HG02571 (cell line): ENCODE measurements at regions not wholly inside any gene's neighbourhood (a gene's known extent, or its start where the extent isn't known, plus 50 kb on each side); places are given as distances from the start of the nearest gene placed in this dataset.

Source experiments
- ATAC-seq: cut with Tn5 transposase; IDR thresholded peaks from one replicate; pipeline ENCODE4 v1.9.1; 2021; ENCODE audit warnings: mild to moderate bottlenecking, moderate library complexity; ENCODE audit not compliant: unreplicated experiment

DNA sequence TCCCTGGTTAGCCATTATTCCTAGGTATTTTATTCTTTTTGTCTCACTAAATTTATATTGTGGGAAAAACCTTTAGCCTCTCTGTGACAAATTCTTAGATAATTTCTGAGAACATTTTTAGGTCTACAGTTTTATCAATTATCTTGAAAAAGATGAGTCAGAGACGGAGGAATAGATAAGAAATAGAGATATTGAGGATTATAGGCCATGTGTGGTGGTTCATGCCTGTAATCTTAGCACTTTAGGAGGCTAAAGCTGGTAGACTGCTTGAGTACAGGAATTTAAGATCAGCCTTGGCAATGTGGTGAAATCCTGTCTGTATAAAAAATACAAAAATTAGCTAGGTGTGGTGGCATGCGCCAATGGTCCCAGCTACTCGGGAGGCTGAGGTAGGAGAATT is 960.2 kb downstream of the SQOR start:
- ATAC-seq: no peak

DNA sequence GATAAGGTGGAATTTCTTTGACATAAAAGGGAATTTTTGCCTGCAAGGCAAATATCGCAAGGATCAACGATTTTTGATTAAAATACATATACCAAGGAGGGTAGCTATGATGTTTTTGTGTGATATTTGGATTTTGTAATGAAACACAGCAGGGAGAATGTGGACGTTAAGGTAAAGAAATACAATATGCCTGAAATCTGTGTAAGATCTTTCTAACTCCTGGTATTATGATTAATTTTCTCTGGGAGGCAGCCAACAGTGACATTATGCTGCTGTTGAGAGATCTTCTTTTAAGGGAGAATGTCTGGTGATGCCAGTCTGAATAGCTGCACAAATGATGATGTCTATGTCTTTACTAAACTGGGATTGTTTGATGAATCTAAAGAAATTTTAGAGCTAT is 972.2 kb downstream of the SQOR start:
- no peak for ATAC-seq

GRCh38 chr15:46616033-46616432 is 981.2 kb downstream of the SQOR start:
- ATAC-seq: no peak

DNA sequence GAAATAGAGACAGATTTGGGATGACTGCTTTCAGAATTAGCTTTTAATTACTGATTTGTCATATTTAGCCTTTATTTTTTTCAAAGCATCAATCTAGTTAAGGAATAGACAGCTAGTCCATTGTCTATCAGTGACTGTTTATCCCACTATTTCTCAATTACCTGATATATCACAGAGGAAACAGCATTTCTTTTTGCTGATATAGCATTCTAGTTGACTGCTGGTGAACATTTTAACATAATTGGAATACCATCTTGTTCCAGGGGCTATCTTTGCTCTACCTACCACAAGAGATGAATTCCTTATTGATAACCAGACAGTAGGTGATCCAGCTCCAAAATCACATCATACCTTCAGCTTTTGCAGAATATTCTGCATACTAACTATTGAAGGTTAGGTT is 982.7 kb downstream of the SQOR start:
- no peak for ATAC-seq

- ATAC-seq: no peak
These were observed 984.2 kb downstream of the SQOR start for GRCh38 chr15:46618984-46619383.

DNA sequence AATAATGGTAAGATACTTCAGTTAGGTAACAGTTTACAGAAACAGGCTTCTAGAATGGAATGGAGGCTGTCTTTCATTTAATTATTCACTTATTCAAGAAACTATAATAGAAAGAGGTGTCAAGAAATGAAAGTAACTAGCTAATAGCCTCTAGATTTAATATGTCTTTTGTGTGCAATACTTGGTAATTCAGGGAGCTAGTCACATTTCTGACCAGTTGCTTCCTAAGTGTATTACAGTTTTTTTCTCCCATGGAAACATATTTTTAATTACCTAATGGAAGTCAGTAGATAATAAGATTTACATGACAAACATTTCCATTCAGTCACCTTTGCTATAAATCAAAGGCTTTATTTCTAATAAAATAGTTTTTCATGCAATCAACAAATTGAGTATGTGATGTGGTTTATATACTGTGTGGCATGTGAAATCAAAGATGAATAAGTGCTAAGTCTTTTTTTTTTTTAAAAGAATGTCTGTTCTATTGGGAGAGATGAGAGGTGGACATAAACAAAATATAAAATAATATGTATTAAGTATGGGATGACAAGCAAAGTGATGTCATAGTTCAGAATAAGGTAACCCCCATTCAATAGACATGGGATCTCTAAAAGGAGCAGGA is 985.7 kb downstream of the SQOR start:
- no peak for ATAC-seq

- ATAC-seq: no peak
These were observed 988.0 kb downstream of the SQOR start for GRCh38 chr15:46622851-46623250.

DNA sequence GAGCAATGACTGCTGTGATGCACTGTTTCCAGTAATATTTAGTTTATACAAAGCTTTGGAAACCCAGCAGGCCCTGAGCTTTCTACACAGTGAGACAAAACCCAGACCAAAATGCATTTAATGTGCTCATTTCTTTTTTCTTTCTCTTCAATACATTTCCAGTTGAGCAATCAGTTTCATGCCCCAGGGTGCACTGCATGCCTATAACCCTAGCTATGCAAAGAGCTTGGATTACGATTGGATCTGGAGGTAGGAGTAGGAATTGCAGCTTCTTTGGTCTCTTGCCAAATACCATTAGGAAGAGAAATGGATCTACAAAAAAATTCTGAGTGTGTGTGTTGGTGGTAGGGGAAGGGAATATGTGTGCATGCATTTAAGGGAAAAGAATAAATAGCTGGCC is 1001.4 kb downstream of the SQOR start:
- no peak for ATAC-seq

DNA sequence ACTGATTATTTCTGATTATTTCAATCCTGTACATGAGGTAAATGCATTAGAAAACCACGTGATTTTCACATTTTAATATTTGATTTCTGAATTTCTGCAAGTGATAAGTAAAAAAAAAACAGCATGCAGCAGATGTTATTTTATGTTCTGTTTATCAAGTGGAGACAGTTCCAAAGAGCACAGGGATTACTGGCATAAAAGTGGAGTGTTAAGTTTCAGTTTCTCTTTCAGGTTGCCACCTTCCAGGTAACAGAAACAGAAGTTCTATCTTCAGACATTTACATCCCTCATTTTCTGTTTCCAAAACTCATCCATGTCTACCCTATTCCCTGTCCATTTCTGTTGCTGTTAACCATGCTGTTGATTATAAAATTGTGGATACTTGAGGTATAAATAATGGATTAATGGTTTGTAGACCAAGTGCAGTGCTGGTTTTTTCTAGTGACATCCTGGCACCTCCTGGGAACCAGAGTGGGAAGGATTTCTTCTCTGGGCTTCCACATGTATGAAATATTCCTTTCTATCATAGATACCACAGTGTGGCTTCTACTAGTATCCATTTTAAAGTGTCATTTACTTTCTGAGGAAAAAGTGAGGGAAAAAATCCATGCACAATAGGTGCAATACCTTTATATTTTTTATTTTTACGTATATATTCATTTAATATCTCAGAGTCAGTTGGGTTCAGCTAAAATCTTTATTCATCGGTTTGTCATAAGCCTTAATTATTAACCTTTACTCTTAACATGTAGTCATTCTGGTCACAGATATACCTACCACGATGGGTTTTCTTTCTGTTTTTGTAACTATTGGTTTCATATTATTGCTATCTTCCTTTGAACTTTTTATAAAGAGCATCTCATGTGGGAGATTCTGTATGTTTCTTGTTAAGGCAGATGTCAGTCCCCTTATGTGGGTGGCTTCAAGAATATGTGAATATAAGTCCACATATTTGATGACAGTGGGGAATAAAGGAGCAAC is 1010.0 kb downstream of the SQOR start:
- no peak for ATAC-seq

DNA sequence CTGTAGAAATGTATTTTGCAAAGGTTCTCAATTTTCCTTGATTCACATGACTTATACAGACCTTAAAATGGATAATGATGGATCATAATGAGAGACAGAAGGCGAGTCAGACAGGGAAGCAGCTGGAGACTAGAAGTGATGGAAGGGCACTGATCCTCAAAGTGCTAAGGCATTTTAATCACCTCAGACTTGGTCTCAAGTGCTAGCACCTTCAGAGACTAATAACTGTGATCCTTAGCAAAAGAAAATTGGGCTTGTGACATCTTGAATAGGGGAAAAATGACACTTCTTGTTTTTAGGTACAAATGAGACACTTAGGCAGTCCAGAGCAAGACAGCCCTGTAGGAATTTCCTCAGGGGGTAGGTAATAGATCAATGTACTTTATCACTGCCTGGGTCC is 1011.7 kb downstream of the SQOR start:
- no peak for ATAC-seq

DNA sequence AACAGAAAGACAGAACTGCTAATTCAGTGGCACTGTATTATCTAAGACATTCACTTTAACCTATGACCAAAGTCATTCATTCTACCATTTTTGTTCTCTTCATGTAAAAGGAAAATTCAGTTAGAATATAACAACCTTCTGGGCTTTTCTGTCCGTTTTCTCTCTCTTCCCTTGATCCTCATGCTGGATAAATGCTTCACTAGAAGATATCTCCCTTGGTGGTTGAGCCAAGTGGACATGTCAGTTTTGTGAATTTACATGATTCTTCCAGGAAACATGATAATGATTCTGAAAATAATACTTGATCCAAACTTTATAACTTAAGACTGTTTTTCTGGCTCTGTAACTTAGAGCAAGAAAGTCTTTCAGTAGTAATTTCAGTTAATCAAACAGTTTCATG is 1012.2 kb downstream of the SQOR start:
- ATAC-seq: no peak

DNA sequence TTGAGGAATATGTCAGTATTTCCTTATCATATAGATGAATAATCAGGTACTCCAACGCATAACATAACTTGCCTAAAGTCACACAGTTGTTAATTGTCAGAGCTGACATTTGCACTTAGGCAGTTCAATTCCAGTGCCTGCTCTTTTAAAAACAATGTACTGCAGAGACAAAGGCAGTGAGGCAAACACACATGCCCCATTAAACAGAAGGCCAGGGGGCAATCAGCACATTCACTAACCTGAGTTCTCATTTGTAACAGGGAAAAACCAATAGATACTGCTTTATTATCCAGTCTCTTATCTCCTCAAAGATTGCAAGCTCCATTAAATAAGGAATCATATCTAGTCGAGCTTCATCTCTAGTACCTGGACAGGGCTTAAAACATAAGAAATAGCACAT is 1017.4 kb downstream of the SQOR start:
- no peak for ATAC-seq

GRCh38 chr15:46654993-46655392 is 1020.2 kb downstream of the SQOR start:
- no peak for ATAC-seq

DNA sequence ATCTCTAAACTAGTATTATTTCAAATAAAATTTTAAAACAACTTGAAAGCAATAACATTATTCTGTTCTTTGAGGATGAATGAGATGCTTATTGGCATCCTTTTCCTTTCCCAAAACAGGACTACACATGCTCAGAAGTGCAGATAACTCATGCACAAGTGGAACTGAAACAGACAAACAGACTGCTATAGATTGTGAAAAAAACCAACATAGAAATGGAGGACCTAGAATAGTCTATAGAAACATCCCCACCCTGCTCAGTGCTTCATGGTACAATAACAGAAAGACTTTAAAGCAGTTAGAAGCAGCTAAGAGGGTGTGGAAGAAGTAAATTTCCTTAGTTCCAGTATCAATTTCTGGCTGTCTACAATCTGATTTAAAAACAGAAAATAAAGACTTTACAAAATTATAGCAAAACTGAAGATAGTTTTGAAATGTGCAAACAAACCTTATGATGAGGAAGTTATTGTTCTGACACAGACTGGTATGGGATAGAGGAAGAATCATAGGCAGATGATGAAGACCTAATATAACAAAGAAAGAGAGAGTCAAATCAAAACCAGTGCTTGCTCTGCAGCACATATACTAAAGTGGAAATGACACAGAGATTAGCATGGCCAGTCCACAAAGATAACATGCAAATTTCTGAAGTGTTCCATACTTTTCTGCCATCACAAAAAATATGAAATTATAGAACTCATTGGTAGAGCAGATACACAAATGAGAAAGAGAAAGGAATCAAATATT is 1025.4 kb downstream of the SQOR start:
- ATAC-seq: no peak

DNA sequence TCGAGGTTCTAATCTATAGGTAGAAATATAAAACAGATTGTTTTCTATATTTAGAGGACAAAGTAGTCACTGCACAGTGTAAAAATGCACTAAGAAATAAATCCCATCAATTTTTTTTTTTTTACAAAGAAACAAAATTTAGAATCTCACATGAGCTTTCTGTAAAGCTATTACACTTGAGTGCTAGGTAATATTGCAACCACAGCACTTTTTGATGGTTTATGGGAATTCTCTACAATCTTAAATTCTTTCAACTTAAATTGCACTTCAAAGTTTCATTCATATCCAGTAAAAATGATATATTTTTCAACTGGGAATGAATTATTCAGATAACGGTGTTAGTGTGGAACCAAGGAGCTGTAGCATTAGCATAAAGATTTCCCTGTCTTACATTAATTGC is 1035.4 kb downstream of the SQOR start:
- no peak for ATAC-seq

DNA sequence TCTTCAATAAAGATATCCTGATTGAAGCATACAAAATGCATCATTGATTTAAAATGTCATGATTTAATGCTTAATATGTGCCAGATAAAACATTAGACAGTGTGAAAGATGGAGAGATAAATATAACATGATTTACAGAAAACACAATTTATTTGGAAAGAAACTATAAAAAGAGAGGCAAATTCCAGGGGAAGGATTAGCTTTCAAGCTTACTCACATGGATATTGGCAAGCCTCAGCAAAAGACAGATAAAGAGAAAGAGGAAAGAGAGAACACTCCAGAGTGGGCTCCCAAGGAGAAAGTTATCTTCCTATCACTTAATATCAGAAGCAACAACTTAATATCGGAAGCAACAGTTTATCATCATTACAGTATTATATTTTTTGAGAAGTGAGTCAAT is 1036.5 kb downstream of the SQOR start:
- ATAC-seq: no peak

DNA sequence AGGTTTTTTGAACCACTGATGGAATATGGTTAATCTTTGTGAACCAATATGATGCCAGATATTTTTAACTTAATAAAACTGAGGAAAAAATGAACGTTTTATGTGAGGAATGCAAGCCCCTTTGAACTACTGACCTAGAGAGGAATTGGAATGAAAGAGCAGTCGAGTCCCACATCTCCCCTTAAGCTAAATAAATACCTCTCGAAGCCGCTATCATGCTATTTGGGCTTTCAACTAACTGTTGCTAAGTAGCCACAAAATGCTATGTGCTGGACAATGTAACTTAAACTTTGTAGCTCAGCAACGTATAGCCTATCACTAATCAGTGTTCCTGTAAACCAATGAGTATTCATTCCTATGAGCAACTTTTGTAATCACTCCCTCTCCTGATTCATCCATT is 1037.2 kb downstream of the SQOR start:
- ATAC-seq: no peak

DNA sequence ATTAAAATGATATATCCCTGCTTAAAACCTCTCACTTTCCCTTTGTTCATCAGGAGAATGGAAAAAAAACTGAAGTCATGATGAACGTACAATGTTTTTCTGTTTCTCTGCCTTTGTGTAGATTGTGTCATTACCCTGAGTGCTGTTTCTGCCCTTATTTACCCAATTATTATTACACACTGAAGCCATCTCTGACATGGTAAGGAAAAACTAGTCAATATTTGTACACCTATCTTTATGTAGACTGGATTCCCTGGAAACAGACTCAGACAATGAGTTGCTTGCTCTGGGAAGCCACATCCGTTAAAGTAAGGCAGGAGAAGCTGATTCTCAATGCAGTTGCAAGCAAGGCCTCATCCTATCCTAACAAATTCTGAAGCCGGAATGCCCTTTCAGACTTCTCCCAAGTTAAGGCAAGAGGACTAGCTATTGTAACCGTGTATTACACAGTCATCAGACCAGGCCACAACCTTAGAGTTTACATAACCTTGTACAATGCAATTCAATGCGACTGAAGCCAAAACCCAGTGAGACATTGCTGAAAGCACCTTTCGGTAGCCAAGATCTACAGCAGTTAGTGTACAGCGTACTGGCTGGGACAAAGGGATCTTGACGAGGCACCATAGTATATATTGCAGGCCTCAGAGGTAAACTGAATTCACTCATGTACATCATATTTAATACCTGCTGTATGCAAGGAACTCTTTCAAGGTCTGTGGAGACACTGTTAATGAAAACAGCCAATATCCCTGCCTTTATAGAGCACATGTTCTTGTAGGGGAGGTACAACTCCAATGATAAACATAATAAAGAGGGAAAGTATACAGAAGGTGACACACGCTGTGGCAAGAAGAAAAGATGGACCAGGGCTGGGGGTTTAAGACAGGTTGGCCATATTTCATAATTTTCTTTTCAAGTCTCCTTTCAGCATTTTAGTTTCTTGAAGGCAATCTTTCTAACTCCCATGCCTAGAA is 1040.8 kb upstream of the SEMA6D start:
- ATAC-seq: no peak

- ATAC-seq: no peak
These were observed 1039.8 kb upstream of the SEMA6D start for GRCh38 chr15:46677491-46677890.

DNA sequence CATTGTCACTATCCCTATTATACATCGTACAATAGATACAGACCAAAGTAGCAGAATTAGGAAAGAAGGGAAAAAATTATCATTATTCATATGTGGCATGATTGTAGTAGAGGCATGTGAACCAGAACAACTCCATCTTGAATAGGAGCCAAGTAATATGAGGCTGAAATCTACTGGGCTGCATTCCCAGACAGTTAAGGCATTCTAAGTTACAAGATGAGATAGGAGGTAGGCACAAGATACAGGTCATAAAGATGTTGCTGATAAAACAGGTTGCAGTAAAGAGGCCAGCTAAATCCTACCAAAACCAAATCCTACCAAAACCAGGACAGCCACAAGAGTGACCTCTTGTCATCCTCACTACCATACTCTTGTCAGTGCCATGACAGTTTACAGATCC is 1035.4 kb upstream of the SEMA6D start:
- ATAC-seq: no peak
